ENCODE measurements at regions not wholly inside any gene's neighbourhood (a gene's known extent, or its start where the extent isn't known, plus 50 kb on each side); places are given as distances from the start of the nearest gene placed in this dataset.

- no peak for TF ChIP-seq CTCF (conservative IDR thresholded peaks at IDR 0.05; ENCODE audit: low read length)
- H3K4me3 ChIP-seq (ENCODE audit: low read length) = no peak overlapping the region
- peak; percentile 30 for DNase-seq (ENCODE audit: low read depth)
Observed at GRCh38 chr1:59151860-59152259, 145.0 kb upstream of the FGGY start.

DNA sequence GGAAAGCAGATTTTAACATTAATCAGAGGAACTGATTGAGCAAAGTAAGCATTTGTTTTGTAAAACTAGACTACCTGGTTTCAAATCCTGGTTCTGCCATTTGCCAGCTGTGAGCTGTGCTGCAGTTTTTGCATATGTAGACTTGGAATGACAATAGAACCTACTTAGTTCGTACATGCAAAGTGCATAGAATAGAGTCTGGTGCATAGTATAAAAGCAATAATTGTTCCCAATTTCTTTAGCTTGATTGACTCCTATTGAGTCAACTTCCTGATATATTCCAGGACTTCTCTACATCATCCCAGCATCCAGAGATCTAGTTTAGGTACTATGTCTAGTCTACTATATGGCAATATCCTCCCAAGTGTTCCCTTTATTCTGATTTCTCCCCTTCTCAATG lies 144.4 kb upstream of the FGGY start:
- no peak overlapping the region for H3K4me3 ChIP-seq (ENCODE audit: low read length)
- DNase-seq (ENCODE audit: low read depth) = no peak
- TF ChIP-seq CTCF (conservative IDR thresholded peaks at IDR 0.05; ENCODE audit: low read length) = no peak

GRCh38 chr1:59154401-59154800 lies 142.5 kb upstream of the FGGY start:
- DNase-seq (ENCODE audit: low read depth) = peak; percentile 34

GRCh38 chr1:59155351-59155750 lies 141.5 kb upstream of the FGGY start:
- H3K4me3 ChIP-seq (ENCODE audit: low read length) = no peak overlapping the region
- TF ChIP-seq CTCF (conservative IDR thresholded peaks at IDR 0.05; ENCODE audit: low read length) = no peak
- DNase-seq (ENCODE audit: low read depth) = no peak

More at GRCh38 chr1:59154401-59154800, 142.5 kb upstream of the FGGY start:
- no peak overlapping the region for H3K4me3 ChIP-seq (ENCODE audit: low read length)
- no peak for TF ChIP-seq CTCF (conservative IDR thresholded peaks at IDR 0.05; ENCODE audit: low read length)

GRCh38 chr1:59156051-59156450 lies 140.8 kb upstream of the FGGY start:
- DNase-seq (ENCODE audit: low read depth) = peak; percentile 48
- no peak for TF ChIP-seq CTCF (conservative IDR thresholded peaks at IDR 0.05; ENCODE audit: low read length)
- H3K4me3 ChIP-seq (ENCODE audit: low read length) = no peak overlapping the region

DNA sequence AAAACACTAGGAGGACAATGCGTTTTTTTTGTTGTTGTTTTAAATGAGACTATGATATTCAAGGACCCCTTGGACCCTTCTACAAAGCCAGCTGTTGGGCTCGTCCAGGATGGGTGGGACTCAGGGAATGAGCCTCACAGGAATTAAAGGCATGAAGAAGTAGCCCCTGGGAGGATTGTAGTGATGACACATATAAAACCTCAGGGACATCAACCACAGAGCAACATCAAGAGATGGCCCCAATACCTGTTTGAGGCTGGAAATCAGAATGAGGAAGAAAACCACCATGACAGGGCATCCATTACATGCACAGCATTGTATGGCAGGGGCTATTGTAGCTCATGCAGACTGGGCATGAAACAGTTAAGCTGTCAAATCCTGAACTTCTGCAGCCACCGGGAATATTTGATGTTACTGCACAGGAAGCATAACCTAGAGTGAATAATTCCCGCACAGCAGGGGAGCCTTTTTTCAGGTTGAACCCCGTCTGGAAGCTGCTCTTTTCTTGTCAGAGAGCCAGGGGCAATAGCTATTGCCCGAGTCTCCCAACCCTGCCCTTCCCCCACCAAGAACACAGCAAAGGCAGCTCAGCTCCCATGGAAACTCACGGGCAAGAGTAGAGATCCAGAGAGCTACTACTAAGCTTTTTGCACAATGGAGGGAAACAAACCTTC lies 140.2 kb upstream of the FGGY start:
- TF ChIP-seq CTCF (conservative IDR thresholded peaks at IDR 0.05; ENCODE audit: low read length) = no peak
- DNase-seq (ENCODE audit: low read depth) = peak; percentile 33
- H3K4me3 ChIP-seq (ENCODE audit: low read length) = no peak overlapping the region

- TF ChIP-seq CTCF (conservative IDR thresholded peaks at IDR 0.05; ENCODE audit: low read length) = no peak
- no peak overlapping the region for H3K4me3 ChIP-seq (ENCODE audit: low read length)
- no peak for DNase-seq (ENCODE audit: low read depth)
Observed at GRCh38 chr1:59158321-59158720, 138.6 kb upstream of the FGGY start.

Measured in AG10803 (cell line).